Skeletal muscle cell (primary cell): ENCODE measurements at regions not wholly inside any gene's neighbourhood (a gene's known extent, or its start where the extent isn't known, plus 50 kb on each side); places are given as distances from the start of the nearest gene placed in this dataset.
"Not testable (repeated sequence)": the region's sequence is repeated elsewhere in the genome, so short reads cannot be mapped to it uniquely, and the experiment has no call there.

Experiments used
- DNase-seq: peaks from one replicate; pipeline ENCODE4 v3.0.0-alpha.2; 2010; ENCODE audit warnings: low read depth
- H3K4me3 ChIP-seq: 2 replicates; pipeline ENCODE4 v1.5.1; 2011; ENCODE audit warnings: low read depth, mild to moderate bottlenecking, control low read depth, low read length, moderate library complexity

DNA sequence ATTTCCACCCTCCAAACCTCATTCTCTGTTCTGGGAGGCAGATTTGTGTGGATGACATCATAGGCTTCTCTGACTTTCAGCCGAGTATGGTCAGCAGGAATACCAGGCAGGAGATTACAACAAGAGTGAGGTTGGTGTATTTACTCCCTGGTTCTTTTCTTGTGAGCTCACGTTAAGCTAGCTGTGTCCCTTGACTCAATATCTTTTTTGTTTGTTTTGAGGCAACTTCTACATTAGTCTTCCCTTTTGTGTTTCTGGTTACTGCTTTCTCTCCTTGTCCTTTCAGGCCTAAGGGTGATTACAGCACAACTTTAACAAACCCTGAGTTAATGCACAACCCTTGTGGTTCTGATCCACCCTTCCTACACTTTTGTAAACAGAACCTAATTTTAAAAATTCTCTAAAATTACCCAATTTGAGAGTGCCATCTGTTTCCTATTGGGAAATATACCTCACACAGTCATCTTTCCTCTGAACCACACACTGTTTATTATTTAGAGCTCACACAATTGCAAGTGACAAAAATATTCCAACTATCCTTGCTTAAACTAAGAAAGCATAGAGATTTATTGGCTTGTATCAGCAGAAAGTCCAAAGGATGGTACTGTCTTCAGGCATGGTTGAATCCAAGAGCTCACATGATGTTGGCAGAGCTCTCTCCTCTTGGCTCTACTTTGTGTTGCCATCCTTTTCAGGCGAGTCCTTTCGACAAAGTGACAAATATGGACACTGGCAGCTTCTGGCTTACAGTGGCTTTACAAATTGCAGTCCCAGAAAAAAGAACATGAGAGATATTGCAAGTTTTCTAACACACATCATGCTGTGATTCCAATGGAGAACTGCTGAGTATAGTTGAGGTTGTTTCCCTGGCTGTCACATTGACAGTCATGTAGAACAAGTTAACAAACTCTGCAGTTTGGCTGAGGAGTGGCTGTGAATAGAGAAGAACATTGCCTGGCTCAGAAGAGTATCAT, 150.5 kb upstream of the DDIT4L start:
- no peak overlapping the region for H3K4me3 ChIP-seq
- peak; percentile 24 for DNase-seq

DNA sequence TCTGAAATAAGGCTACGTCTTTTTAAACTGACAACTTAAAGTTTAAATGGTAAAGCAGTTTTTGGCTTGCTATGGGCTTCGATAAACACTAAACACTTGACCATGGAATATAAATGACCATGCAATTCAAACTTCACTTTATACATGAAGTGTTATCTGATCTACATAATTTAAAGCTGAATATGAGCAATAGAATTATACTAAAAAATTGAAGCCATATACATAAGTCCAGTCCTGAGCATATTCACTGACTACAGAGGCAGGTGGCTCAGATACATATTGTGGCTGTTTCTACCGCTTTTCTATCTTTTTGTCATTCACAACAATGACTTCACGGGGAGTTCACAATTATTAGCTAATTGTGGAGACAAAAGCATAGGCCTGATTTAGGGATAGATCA, 149.6 kb upstream of the DDIT4L start:
- no peak overlapping the region for H3K4me3 ChIP-seq
- no peak for DNase-seq

DNA sequence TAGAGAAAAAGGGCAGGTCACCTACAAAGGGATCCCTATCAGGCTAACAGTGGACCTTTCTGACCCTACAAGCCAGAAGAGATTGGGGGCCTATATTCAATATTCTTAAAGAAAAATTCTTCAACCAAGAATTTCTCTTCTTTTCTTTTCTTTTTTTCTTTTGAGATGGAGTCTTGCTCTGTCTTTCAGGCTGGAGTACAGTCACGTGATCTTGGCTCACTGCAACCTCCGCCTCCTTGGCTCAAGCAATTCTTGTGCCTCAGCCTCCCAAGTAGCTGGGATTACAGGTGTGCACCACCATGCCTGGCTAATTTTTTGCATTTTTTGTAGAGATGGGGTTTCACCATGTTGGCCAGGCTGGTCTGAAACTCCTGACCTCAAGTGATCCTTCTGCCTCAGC, 143.2 kb upstream of the DDIT4L start:
- H3K4me3 ChIP-seq, DNase-seq: not testable (repeated sequence)

DNA sequence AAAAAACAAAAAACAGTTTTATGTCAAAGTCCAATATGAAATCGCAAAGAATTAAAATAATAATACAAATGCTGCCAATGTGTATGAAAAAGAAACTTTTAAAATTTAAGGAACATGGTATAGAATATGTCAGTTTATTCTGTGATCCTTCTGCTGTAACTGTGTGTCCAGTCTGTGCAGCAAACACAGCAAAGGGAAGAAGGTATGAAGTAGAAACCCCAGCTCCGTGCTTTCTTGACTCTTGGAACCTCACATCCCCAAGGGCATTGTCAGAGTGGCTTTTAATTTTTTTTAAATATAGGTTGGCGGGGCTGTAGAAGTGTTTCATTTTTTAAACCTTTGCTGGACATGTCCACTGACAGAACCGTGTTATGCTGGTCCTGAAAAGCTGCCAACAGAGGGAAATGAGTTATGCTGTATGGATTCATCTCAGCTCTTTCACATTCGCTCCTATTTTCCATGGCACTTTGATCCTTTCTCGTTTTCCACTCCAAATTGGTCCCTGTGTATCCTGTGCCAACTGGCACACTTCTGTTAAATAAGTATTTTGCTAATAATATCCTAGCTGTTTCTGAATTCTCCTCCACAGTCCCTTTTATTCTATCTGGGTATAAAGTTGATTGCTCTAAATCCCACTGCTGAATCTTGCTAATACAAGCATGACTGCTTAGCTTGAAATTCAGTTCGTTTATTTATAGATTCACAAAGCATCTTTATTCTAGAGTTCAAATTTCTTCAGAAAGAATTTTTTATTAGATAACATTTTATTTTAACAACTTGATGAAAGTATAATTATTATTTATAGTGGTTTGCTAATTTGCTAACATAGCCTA, 127.0 kb upstream of the DDIT4L start:
- no peak for DNase-seq
- no peak overlapping the region for H3K4me3 ChIP-seq

DNA sequence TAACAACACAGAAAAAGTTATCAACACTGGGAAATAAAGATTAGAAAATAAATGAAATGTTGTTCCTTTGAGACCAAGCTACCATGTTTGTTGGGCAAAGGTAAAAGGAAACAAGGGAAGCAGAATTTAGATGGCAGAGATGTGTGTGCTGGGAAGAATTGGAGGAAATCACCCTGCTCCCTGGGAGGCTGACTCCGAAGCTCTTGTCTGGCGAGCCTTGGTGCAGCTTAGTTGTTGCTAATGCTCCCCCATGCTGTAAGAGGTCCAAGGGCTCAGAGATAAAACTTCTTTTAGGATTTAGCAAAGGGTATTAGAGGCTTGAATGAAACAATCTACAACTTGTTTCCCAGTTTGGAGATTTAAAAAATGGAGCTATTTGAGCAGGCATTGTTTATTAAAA, 123.8 kb upstream of the DDIT4L start:
- H3K4me3 ChIP-seq = no peak overlapping the region
- DNase-seq = no peak

DNA sequence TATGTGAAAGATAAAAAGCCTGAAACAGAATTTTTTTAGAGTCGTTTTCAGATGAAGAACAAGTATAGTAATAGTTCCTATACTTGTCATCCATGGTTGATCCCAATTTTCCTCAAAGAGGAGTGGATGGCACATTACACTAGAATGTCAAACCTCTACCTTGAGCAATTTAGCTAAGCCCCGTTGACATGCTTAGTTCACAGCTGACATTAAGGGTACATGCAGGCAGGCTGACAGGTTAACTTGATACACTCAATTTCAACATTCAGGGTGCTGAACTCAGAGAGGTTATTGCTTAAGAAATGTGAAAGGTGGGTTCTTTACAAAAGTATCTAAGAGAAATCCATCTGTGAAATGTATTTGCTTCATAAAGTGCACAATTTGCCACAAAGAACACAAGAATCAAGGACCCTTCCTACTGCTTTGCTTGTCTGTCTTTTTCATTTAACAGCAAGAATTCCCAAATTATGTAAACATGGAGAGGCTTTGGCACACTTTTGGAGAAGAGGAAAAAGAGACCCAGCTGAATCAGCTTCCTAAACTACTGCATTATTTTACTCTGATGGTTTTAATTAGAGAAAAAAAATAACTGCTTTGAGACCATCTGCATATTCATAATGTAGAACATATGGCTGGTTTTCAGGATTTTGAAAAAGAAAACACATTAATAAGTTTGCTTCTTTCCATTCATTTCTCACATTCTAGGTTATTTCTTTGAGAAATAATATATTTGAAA, 122.5 kb upstream of the DDIT4L start:
- H3K4me3 ChIP-seq = no peak overlapping the region

DNA sequence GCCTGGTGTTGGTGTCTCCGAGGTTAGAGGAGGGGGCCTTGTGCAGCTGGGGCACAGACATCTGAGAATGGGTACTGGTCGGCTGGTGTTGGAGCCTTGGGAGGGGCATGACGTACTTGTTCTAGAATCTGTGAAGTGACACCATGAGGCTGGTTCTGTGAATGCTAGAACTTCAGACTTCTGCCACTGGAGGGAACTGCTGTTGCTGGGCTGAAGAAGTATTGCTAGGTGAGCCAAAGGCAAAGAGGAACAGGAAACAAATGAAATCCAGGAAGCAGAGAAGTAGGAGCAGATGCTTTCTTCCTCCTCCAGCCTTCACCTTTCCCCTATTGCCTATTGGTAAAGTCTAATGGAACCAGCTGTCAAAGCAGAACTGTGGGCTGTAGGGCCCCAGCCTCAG, 120.9 kb upstream of the DDIT4L start:
- no peak overlapping the region for H3K4me3 ChIP-seq
- DNase-seq = no peak

More for the DNA sequence above, 122.5 kb upstream of the DDIT4L start:
- DNase-seq = no peak

DNA sequence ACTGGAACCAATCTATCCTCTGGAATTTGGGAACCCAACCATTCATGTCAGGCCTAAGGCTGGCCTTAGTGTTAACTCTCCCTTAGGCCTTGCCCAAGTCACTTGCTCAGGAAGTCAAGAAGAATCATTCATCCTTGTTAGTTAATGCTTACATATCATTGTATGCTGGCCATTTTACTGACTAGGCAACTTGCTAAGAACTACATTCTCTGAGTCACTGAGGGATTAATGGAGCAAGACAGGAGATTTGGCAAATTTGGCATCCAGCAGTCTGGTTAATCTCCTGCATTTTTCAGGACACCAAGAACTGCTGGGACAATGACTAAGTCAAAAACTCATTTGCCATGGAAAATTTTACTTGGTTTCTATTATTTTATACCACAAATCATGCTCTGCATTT, 115.8 kb upstream of the DDIT4L start:
- no peak overlapping the region for H3K4me3 ChIP-seq
- no peak for DNase-seq

DNA sequence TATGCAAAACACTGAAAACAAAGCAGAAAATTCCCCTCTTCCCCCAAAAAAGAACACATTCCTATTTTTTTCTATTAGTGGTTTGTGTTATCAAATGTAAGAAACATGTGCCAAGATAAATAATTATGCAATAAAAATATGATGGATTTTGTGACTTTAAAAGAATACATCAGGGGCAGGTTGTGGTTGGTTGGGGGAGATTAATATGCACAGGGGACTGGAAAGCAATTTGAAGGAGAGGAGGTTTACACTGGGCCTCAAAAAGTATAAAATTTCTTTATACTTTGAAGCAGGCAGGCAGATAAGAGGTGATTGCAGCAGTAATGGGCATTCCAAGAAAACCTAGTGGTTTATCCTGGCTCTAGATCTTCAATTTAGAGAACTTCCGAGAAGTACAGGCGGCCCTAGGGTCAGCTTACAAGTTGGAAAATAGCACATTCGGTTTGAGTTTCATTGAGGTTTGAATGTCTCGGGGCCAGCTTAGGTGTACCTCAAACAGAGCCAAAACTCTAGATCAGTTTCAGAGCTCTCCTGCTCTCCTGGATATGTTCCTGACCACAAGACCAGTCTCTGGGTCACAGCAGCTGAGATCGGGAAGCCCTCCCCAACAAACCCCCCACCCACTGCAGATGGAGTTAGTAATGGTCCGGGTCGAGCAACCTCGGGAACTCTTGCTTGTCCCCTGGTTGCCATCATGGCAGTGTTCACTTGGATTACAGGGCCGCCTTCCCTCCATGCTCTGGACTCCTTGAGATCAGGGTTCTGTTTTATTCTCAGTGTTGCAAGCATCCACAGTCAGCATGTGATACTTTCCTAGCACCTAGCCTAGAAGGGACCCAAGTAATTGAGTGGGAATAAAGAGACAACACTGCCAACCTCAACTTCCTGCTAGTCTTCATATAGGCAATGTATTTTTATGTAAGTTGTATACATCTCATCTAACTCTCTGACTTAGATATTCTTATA, 112.1 kb upstream of the DDIT4L start:
- no peak for DNase-seq
- no peak overlapping the region for H3K4me3 ChIP-seq

DNA sequence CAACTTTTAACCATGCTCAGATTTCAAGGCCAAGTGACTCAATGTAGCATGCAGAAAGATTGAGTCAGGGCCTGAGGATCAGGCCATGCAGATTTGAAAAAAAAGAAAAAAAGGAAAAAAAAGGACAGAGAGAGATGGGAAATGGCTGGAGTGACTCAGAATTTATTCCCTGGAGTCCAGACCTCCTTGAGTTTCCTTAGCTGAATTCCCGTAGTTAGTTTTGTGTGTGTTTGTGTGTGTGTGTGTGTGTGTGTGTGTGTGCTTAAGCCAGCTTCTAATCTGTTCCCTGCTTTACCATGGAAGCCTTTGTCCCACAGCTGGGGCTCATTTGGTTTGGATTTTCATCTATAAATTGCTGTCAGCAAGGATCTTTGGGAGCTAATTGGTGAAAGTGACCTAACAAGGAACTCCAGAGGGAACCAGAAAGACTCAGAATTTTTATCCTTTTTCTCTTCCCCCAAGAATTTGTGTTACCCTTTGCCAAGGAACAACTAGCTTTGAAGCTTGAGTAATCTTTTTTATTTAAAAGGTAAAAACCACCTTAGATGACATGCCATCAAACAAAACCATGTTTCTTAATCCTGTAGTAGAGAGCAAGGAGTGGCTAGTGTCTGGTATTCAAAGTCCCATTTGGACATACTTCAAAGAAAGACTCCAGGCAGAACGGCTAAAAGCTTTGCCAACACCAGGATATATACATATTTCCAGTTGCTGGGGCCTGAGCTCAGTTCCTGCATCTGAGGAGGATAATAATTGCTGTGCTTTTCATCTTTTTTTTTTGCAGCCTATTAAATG, 109.0 kb upstream of the DDIT4L start:
- H3K4me3 ChIP-seq = no peak overlapping the region
- peak; percentile 98 for DNase-seq

DNA sequence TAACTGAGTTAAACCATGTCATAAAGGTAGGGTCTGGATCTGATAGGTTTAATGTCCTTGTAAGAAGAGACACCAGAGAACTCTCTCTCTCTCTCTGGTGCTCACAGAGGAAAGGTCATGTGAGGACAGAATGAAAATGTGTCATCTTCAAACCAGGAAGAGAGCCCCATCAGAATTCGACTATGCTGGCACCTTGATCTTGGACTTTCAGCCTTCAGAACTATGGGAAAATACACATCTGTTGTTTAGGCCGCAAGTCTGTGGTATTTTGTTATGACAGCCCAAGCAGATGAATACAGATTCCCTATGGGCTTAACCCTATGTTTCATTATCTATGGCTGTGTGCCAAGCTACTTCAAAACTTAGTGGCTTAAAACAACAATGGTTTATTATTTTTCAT, 105.5 kb upstream of the DDIT4L start:
- no peak overlapping the region for H3K4me3 ChIP-seq
- DNase-seq = peak; percentile 50

DNA sequence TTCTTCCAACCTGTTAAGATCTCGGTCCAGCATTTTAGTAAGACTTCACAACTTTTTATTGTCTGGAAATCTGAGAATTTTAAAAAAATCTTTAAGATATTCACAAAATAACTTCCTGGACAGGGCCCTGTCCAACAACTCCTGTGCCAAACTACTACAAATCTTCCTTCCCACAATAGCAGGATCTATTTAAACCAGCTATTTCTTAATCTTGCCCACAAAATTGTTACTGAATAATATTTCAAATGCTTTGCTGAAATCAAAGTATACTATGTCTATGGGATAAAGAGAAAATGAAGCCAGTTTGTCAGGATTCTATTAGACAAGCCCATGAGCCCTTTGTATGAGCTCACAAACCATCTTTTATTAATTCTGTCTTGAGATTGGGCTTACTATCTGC, 104.1 kb upstream of the DDIT4L start:
- no peak for DNase-seq
- H3K4me3 ChIP-seq = no peak overlapping the region

DNA sequence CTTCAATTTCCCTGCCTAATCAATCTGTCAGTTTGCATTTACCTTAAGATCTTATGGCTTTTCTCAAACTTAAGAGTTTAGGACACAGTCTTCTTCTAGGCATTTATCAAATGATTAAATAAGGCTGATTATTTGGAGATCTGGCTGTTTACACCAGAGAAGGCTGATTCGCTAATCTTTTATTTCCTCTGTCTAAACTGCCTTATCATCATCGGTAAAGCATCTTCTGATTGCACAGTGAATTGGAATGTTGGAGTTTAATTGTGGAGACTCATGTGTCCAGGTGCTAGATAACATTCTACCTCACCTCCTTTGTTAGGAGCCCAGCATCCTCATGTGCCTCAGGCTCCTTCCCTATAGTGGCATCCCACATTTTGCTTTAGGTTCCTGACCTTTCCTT, 100.3 kb upstream of the DDIT4L start:
- H3K4me3 ChIP-seq = no peak overlapping the region
- no peak for DNase-seq

DNA sequence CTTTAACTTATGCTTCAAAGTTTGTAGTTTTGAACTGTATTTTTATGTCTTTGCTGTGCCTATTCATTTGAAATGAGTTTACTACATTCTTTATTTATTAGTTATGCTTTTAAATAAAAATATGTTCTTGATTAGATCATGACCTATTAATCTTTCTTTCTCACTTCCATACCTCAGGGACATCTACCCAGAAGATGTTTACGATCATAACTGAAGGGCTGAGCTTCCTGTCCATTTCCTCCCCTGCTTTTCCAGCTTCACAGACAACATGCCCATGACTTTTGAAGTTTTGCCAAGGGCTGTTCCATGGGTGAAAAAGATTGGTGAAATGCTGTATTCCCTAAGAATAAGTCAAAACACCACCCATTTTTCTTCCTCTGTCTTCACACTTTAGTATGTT, 99.7 kb upstream of the DDIT4L start:
- DNase-seq = no peak
- no peak overlapping the region for H3K4me3 ChIP-seq

DNA sequence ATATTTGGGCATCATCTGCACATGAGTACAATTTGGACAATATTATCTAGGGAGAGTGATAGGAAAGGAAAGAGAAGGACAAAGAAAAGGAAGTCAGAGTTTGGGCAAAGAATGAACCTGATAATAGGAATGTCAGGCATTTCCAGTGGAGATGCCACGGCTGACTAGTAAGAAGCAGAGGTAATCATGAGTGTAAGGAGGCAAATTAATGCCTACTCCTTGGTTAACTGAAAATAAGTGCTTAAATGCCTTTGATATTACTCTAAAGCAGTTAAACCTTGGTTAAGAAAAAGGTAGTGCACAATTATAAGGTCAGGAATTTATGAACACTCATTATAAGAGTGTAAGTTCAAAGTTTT, 99.2 kb upstream of the DDIT4L start:
- DNase-seq = no peak
- H3K4me3 ChIP-seq = no peak overlapping the region

DNA sequence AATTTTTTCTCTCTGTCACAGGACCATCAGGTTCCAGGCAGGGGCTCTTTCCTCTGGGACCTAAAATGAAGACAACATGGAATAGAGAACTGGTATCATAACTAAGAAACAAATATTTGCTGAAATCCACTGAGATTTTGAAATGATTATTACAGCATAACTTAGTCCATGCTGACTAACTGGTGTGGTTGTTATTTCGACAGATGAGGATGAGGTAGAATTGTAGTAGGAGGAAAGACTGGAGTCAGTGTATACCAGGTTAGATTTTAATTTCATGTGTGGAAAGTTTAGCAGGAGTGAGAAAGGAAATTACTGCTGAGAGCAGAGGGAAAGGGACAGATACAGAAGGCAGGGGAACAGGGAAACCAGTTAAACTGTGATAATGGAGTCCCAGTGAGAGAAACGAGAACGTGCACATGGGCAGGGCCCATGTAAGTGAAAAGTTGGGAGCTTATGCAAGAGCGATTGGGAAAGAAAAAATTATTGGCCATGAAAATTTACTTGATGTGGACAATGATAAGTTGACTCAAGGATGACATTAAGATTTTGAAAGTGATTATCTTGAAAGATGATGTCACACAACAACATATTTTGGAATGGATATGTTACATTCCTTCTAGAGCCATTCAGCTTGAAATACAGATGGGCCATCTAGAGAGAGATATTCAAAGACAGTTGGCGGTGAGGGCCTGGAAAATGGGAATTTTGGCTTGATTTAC, 98.7 kb upstream of the DDIT4L start:
- no peak overlapping the region for H3K4me3 ChIP-seq
- DNase-seq = no peak

DNA sequence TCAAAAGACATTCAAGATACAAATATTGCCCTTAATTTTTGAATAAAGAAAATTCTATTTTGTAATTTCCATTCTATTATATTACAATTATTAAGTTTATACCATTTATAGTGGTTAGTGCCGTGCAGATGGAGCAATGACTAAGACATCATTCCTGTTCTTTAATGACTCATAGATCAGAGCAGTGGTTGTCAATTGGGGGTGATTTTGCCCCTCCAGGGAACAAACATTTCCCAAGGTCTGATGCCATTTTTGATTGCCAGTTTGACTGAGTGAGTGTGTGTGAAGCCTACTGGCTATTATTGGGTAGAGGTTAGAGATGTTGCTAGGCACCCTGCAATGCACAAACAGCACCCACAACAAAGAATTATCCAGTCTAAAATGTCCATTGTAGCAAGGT, 97.9 kb upstream of the DDIT4L start:
- peak; percentile 73 for DNase-seq
- H3K4me3 ChIP-seq = no peak overlapping the region

DNA sequence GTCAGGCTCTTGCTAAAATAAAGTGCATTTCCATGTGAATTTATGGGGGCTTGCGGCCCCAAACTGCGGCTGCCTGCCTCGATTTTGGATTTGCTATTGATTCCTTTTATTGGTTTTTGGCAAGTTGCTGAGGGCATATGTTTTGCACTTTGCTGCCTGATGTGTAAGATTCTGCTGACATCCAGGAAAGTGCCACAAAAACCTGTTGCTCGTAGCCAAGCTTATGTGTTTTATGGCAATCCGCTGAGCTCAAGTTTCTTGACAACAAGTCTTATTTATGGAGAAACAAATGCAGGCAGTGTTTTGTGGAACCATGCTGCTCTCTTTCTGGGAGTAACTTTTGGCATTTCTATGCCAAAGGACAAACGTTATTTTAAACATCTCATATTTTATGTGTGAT, 97.3 kb upstream of the DDIT4L start:
- no peak for DNase-seq
- H3K4me3 ChIP-seq = no peak overlapping the region
